Bronchial epithelial cell (primary cell): ENCODE measurements at regions not wholly inside any gene's neighbourhood (a gene's known extent, or its start where the extent isn't known, plus 50 kb on each side); places are given as distances from the start of the nearest gene placed in this dataset.
"Not testable (repeated sequence)": the region's sequence is repeated elsewhere in the genome, so short reads cannot be mapped to it uniquely, and the experiment has no call there.

Experiments
- DNase-seq: peaks from one replicate; pipeline ENCODE4 v3.0.0-alpha.2; 2010; ENCODE audit warnings: low read depth
- FAIRE-seq: peaks from 2 replicates; lab custom pipeline; 2011; peaks lifted over from hg19 to GRCh38; lab: Jason Lieb, UNC
- H3K27me3 ChIP-seq: 2 replicates; pipeline ENCODE4 v1.5.1; 2011; ENCODE audit warnings: low read length; ENCODE audit not compliant: control insufficient read depth, insufficient read depth
- H3K36me3 ChIP-seq: 2 replicates; pipeline ENCODE4 v1.5.1; 2011; ENCODE audit warnings: low read length; ENCODE audit not compliant: control insufficient read depth, insufficient read depth
- H3K4me3 ChIP-seq: 2 replicates; pipeline ENCODE4 v1.5.1; 2011; ENCODE audit warnings: mild to moderate bottlenecking, low read depth, low read length, control low read depth
- TF ChIP-seq, protein P1 (sequence below): IDR thresholded peaks from 2 replicates; pipeline ENCODE4 v1.5.1; 2011; ENCODE audit warnings: mild to moderate bottlenecking, moderate library complexity, low read length, control low read depth, inconsistent platforms; ENCODE audit not compliant: insufficient read depth, severe bottlenecking

DNA sequence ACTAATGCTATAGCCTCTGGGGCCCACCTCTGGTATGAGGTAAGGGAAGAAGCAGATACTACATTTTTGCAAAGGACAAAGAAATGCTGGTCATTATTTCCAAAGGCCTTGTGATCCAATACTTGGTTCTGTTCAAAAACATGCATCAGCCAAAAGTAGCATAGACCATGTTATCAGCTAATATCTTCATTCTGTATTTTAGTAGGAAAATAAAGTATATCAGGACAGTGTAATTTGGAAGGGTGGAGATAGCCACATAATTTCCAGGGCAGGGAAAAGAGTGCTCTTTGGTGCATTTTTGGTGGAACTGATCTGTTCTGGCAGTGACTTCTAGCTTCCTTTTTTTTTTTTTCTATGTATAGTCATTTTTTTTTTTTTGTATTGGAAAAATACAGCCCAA lies 258.0 kb upstream of the SOX4 start:
- DNase-seq (no peak), FAIRE-seq (no peak)
- Histone ChIP-seq H3K36me3 (no peaks in the 10 kb centered on the region), H3K4me3 (no peak overlapping the region), H3K27me3 (no peaks in the 10 kb centered on the region)
- TF ChIP-seq, protein P1, sequence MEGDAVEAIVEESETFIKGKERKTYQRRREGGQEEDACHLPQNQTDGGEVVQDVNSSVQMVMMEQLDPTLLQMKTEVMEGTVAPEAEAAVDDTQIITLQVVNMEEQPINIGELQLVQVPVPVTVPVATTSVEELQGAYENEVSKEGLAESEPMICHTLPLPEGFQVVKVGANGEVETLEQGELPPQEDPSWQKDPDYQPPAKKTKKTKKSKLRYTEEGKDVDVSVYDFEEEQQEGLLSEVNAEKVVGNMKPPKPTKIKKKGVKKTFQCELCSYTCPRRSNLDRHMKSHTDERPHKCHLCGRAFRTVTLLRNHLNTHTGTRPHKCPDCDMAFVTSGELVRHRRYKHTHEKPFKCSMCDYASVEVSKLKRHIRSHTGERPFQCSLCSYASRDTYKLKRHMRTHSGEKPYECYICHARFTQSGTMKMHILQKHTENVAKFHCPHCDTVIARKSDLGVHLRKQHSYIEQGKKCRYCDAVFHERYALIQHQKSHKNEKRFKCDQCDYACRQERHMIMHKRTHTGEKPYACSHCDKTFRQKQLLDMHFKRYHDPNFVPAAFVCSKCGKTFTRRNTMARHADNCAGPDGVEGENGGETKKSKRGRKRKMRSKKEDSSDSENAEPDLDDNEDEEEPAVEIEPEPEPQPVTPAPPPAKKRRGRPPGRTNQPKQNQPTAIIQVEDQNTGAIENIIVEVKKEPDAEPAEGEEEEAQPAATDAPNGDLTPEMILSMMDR = no peak

DNA sequence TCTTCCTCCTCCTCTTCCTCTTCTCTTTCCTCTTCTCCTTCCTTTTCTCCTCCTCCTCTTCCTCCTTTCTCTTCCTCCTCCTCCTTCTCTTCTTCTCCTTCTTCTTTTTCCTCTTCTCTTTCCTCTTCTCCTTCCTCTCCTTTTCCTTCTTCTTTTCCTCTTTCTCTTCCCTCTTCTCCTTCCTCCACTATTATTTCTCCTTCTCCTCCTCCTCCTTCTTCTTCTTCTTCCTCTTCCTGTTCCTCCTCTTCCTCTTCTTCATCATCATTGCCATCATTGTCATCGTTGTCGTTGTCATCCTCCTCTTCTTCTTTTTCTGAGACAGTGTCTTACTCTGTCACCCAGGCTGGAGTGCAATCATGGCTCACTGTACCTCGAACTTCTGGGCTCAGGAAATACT lies 256.3 kb upstream of the SOX4 start:
- DNase-seq (no peak), FAIRE-seq (no peak)
- no peaks in the 10 kb centered on the region for H3K27me3 ChIP-seq
- no peak overlapping the region for H3K4me3 ChIP-seq
- H3K36me3 ChIP-seq = no peaks in the 10 kb centered on the region
- TF ChIP-seq, protein P1 = no peak

DNA sequence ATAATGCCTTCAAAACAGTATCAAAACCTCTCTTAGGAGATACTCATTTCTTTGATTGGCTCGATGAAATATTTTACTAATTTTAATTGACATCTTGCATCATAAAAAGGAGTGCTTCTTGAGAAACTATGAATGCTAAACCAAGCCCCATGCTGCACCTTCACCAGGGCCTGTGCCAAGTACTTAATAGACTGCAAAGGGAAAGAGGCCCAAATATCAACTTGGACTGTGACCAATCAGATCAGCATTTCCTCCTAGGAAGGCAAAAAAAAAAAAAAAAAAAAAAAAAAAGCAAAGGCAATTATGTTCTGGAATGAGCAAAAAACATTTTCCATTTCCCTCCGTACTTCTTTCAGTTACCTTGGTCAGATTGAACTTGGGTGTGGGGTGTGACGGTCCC lies 253.0 kb upstream of the SOX4 start:
- FAIRE-seq (no peak), DNase-seq (peak; percentile 12)
- H3K4me3 ChIP-seq = no peak overlapping the region
- H3K36me3 ChIP-seq = no peaks in the 10 kb centered on the region
- TF ChIP-seq, protein P1 = no peak
- H3K27me3 ChIP-seq = no peaks in the 10 kb centered on the region

DNA sequence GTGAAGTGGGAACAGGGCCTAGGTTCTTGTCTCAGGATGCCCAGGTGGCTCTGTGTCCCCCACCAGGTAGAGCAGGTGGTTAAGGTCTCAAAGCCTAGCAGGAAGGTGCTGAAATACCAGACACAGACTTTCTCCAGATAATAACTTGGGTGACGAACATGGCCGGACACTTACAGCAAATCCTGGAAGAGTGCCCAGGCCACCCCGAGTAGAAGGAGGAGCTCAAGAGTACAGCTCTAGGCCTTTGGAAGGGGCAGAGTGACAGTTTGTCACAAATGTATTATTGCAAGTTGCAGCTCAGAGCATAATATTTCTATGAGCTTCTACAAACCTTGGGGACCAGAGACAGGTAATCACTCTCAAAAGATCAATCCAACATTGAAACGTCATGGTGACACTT lies 251.6 kb upstream of the SOX4 start:
- TF ChIP-seq, protein P1 = no peak
- Histone ChIP-seq H3K36me3 (no peaks in the 10 kb centered on the region), H3K4me3 (no peak overlapping the region), H3K27me3 (no peaks in the 10 kb centered on the region)
- FAIRE-seq = no peak
- no peak for DNase-seq

DNA sequence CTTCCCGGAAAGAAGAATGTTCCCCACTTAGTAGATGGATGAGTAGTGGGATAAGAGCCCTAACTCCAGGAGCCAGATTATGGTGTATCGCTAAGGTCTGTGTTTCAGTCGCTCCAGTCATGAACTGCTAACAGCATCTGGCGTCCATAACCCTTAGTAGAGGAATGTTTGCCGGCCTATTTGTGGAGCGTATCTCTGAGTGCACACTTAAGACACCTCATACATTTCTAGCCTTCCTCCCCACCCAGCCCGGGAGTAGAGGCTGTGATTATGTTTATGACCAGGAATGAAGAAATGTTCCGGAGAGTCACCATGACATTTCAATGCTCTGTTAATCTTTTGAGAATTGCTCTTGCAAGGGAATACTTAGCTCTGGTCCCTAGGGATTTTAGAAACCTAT lies 251.1 kb upstream of the SOX4 start:
- Histone ChIP-seq H3K27me3 (no peaks in the 10 kb centered on the region), H3K4me3 (no peak overlapping the region), H3K36me3 (no peaks in the 10 kb centered on the region)
- TF ChIP-seq, protein P1 = no peak
- FAIRE-seq (no peak), DNase-seq (no peak)

DNA sequence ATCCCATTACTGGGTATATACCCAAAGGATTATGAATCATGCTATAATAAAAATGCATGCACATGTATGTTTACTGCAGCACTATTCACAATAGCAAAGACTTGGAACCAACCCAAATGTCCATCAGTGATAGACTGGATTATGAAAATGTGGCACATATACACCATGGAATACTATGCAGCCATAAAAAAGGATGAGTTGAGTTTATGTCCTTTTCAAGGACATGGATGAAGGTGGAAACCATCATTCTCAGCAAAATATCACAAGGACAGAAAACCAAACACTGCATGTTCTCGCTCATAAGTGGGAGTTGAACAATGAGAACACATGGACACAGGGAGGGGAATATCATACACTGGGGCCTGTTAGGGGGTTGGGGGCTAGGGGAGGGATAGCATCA lies 247.8 kb upstream of the SOX4 start:
- not testable (repeated sequence) for H3K36me3 ChIP-seq, FAIRE-seq, DNase-seq, H3K4me3 ChIP-seq, H3K27me3 ChIP-seq

DNA sequence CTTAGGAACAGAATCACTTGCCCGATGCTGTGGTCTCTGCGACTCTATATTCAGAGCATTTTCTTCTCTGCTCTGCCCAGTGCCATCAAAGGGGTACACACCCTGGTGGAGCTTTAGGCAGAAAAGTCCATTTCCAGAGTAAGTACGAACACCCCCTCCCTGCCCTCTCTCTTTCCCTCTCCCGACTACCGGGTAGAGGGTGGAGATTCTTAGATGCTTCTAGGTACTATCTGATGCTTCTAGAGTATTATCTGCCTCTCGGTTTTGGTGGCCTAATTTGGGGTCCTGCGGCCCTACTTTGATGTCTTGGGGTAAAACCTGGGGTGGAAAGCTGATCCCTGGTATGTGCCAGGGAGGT lies 245.4 kb upstream of the SOX4 start:
- no peak overlapping the region for H3K4me3 ChIP-seq
- TF ChIP-seq, protein P1 = no peak
- DNase-seq (no peak), FAIRE-seq (no peak)
- no peaks in the 10 kb centered on the region for H3K36me3 ChIP-seq
- H3K27me3 ChIP-seq = no peaks in the 10 kb centered on the region
